Fibroblast of mammary gland (primary cell): ENCODE measurements at regions not wholly inside any gene's neighbourhood (a gene's known extent, or its start where the extent isn't known, plus 50 kb on each side); places are given as distances from the start of the nearest gene placed in this dataset.

Source experiments
- DNase-seq: peaks from one replicate; pipeline ENCODE4 v3.0.0-alpha.2; 2010; ENCODE audit warnings: low read depth
- H3K4me3 ChIP-seq: 2 replicates; pipeline ENCODE4 v1.5.1; 2011; ENCODE audit warnings: low read depth, mild to moderate bottlenecking, low read length, moderate library complexity; ENCODE audit not compliant: control insufficient read depth
- TF ChIP-seq, protein P1 (sequence below): conservative IDR thresholded peaks from 2 replicates; pipeline ENCODE4 v1.5.1; 2011; ENCODE audit warnings: low read depth, low read length, inconsistent platforms; ENCODE audit not compliant: control insufficient read depth, insufficient read depth

DNA sequence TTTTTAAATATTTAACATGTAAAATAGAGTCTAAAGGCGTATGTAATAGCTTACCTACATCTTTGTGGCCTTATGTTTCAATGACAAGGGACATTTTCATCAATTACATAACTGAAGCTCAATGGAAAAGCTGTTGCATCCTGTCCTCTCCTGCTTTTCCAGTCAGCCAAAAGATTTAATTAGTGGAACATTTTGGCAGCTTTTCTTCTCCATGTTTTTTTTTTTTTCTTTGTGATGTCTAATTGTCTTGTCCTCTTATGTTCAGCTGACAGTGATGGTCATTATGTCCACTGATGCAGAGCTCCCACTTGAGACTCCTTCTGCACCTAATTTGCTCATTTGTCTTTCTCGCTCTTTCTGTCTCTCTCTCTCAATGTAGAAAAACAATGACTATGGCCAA lies 422.2 kb downstream of the GABRG1 start:
- no peak overlapping the region for H3K4me3 ChIP-seq
- TF ChIP-seq, protein P1, sequence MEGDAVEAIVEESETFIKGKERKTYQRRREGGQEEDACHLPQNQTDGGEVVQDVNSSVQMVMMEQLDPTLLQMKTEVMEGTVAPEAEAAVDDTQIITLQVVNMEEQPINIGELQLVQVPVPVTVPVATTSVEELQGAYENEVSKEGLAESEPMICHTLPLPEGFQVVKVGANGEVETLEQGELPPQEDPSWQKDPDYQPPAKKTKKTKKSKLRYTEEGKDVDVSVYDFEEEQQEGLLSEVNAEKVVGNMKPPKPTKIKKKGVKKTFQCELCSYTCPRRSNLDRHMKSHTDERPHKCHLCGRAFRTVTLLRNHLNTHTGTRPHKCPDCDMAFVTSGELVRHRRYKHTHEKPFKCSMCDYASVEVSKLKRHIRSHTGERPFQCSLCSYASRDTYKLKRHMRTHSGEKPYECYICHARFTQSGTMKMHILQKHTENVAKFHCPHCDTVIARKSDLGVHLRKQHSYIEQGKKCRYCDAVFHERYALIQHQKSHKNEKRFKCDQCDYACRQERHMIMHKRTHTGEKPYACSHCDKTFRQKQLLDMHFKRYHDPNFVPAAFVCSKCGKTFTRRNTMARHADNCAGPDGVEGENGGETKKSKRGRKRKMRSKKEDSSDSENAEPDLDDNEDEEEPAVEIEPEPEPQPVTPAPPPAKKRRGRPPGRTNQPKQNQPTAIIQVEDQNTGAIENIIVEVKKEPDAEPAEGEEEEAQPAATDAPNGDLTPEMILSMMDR: no peak
- no peak for DNase-seq

DNA sequence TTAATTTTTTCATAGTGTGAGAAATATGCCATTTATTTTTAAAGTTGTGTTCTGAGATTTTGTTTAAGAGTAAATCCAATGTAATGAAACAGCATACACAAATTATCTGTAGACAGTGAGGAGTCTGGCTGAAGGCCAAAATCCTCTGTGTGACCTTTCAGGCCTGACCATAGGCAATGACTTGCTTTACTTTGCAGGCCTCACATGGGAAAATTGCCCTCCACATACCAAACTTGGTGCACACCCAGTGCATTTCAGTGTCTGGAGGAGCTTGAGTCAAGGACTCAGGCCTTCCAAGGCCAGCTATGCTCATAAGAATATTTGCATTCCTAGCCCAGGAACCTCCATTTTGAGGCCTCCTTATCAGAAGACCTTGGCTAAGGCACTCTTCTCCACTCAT lies 430.1 kb downstream of the GABRG1 start:
- DNase-seq: no peak
- TF ChIP-seq, protein P1: no peak

DNA sequence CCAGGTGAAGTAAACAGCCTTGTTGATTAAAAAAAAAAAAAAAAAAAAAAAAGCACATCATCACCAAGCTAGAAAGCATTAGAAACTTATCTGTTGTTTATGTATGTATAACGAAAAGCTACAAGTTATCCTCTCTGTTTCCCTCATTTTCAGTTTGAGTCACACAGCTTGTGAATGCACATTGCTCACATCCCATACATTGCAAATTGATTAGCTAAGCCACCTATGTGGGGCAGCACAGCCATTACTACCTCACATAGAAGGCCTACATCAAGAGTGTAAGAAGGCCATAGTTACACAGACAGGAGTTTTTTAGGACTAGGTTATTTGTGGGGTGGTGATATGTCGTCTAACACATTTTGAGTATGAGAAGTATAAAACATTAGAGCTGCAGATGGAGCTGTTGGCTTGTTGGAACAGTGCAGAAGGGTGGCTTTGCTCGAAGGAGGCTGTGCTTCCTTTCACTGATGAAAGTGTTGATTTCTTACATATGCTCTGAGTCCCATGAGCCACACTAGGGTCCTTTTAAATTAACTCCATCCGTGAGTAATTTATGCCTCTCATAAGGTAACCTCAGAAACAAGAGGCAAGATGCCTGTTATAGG lies 431.6 kb downstream of the GABRG1 start:
- TF ChIP-seq, protein P1: no peak
- DNase-seq: no peak
- H3K4me3 ChIP-seq: no peak overlapping the region

More for the DNA sequence above, 430.1 kb downstream of the GABRG1 start:
- H3K4me3 ChIP-seq: no peak overlapping the region

DNA sequence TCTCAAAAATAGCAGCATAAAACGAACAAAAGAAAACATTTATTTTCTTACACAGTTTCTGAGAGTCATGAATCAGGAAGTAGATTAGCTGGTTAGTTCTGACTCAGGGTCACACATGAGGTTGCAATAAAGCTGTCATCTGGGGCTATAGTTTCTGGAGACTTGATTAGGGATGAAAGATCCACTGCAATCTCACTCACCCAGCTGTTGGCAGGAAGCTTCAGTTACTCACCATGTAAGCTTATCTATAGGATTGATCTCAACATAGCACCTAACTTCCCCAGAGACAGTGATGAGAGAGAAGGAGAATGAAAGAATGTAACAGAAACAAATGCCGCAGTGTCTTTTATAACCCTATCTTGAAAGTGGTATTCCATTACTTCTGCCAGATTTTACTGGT lies 435.5 kb downstream of the GABRG1 start:
- no peak for DNase-seq
- no peak overlapping the region for H3K4me3 ChIP-seq
- TF ChIP-seq, protein P1: no peak

DNA sequence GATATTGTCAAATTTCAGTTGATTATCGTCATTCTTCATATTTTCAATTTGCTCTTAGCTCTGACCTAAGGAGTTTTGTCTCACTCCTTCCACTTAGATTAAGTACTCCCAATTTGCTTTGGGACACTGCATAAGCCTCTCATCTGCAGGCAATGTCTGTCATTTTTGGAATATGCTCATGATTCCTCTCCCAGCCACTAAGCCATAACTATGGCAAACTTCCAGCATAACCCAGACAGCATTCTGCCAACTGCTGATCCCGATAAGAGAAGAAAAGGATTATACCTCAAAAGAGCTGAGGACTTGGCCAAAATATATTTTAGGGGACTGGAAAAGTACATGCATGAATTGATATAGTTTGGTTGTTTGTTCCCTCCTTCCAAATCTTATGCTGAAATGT lies 444.4 kb downstream of the GABRG1 start:
- H3K4me3 ChIP-seq: no peak overlapping the region
- TF ChIP-seq, protein P1: no peak
- DNase-seq: no peak

DNA sequence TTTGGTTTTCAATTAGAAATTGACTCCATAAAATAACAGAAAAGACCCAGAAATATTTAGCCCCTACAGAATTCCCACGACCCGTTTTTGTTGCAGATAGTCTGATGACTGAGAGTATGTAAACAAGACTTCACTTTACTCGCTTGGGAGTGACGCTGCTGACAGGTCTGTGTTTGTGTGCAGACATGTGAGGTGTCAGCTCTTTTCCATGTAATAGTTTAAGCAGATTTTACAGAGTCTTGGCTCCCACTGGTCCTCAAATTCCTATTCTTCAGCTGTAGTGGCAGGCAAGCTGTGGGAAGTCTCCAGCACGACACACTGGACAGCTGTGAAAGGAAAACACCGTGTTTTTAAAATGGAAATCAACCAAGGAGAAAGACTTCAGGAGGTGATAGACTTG lies 455.7 kb downstream of the GABRG1 start:
- H3K4me3 ChIP-seq: no peak overlapping the region
- no peak for DNase-seq
- TF ChIP-seq, protein P1: no peak

DNA sequence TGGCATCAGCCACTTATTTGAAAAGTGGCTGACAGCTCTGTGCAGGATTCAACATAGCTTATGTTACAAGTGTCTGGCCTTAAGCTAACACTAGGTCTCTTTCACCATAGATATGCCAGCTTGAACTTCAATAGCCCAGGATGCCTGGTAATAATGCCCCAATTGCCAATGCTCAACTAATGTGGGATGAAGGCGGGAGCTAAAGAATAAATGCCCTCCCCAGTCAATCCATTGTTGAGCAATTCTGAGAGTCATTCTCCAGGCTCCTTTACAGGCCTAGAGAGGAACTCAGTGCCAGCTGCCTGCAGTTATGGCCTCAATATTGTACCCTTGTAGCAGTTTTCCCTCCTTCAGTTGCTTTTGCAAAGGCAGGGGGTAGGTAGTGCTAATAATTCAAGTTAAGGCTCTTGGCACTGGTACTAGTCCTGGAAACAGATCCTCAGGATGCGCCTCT lies 460.2 kb downstream of the GABRG1 start:
- no peak for DNase-seq
- TF ChIP-seq, protein P1: no peak
- no peak overlapping the region for H3K4me3 ChIP-seq
